GM12873 (cell line): ENCODE measurements at regions not wholly inside any gene's neighbourhood (a gene's known extent, or its start where the extent isn't known, plus 50 kb on each side); places are given as distances from the start of the nearest gene placed in this dataset.

Source experiments
- TF ChIP-seq, protein P1 (sequence below): IDR thresholded peaks from 2 replicates; pipeline ENCODE4 v1.5.1; 2012; ENCODE audit warnings: low read depth, mild to moderate bottlenecking, moderate library complexity, low read length, control low read depth; ENCODE audit not compliant: insufficient read depth; ENCODE audit errors: missing control alignments

GRCh38 chr12:3367750-3368444, 123.1 kb upstream of the PRMT8 start:
- TF ChIP-seq, protein P1, sequence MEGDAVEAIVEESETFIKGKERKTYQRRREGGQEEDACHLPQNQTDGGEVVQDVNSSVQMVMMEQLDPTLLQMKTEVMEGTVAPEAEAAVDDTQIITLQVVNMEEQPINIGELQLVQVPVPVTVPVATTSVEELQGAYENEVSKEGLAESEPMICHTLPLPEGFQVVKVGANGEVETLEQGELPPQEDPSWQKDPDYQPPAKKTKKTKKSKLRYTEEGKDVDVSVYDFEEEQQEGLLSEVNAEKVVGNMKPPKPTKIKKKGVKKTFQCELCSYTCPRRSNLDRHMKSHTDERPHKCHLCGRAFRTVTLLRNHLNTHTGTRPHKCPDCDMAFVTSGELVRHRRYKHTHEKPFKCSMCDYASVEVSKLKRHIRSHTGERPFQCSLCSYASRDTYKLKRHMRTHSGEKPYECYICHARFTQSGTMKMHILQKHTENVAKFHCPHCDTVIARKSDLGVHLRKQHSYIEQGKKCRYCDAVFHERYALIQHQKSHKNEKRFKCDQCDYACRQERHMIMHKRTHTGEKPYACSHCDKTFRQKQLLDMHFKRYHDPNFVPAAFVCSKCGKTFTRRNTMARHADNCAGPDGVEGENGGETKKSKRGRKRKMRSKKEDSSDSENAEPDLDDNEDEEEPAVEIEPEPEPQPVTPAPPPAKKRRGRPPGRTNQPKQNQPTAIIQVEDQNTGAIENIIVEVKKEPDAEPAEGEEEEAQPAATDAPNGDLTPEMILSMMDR, result no peak

GRCh38 chr12:3371018-3371417, 120.0 kb upstream of the PRMT8 start:
- TF ChIP-seq, protein P1, result no peak

DNA sequence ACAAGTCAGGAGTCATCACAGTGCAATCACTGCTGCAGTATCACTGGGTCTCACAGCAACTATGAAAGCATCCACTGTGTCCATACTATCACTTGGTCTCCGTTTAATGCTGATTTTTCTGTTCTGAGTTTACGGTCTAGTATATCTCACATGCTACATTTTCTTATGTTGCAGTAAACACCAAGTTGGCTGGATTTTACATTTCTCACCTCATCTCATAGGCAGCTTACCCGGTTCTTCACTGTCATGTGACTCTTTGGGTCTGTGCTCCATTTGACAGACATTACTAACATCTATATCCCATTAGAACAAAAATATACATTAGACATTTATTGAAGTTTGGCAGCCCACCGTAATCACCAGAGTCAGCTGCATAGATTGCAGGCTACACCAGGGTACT, 115.7 kb upstream of the PRMT8 start:
- TF ChIP-seq, protein P1, result no peak

GRCh38 chr12:3376779-3377455, 114.1 kb upstream of the PRMT8 start:
- TF ChIP-seq, protein P1, result no peak

DNA sequence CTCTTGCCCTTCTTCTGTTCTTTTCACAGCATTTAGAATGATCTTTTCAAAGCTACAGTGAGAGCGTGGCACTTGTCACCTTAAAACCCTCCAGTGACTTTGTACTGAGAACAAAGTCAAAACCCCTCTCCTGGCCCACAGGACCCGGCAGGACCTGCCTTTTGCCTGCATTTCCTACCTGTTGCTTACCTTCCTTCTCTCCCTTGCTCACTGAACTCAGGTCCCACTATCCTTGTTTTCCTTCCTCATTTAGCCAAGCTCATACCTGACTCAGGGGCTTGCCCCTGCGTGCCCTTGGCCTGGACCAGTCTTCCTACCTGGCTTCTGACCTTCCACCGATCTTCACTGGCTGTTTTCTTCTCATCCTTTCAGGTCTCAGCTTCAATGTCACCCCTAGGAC, 112.3 kb upstream of the PRMT8 start:
- TF ChIP-seq, protein P1, result no peak

DNA sequence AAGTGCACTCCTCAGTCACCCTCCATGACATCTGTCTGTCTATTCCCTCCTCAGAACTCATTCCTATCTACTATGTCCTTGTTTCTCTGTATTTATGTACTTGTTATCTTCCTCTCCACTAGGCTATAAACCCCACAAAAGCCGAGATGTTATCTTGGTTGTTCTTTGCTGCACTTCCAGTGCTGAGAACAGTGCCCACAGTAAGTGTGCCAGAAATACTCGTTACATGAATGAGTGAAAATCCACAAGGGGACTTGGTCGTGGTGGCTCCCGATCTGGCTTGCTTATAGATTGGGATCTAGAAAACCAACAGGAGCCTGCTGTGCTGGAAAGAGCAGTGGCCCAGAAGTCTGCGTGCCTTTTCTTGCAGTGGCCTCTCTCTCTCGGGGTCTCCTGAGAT, 111.9 kb upstream of the PRMT8 start:
- TF ChIP-seq, protein P1, result no peak

GRCh38 chr12:3380200-3381043, 110.6 kb upstream of the PRMT8 start:
- TF ChIP-seq, protein P1, result no peak
